ENCODE measurements at regions not wholly inside any gene's neighbourhood (a gene's known extent, or its start where the extent isn't known, plus 50 kb on each side); places are given as distances from the start of the nearest gene placed in this dataset.

DNA sequence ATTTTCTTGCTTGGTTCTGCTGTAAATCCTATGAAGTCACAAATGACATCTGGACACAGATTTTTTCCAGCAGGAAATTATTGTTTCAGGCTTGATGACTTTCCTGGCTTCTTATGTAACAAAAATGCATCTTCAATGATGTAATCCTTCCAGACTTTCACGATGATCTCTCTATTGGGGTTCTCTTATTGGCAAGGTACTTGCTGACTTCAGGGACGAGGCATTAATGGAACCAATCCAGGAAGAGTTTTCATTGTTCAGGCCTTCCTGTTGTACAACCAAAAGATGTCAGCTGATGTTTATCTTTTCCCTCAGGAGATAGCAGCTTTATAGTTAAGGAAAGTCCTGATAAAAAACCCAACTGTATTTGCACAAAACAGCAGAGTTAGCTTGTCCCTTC lies 118.5 kb upstream of the MMS22L start:
- TF ChIP-seq POLR2A (IDR thresholded peaks at IDR 0.05): no peak
- no peak for TF ChIP-seq CTCF (IDR thresholded peaks at IDR 0.05)
